ENCODE measurements at regions not wholly inside any gene's neighbourhood (a gene's known extent, or its start where the extent isn't known, plus 50 kb on each side); places are given as distances from the start of the nearest gene placed in this dataset.

DNA sequence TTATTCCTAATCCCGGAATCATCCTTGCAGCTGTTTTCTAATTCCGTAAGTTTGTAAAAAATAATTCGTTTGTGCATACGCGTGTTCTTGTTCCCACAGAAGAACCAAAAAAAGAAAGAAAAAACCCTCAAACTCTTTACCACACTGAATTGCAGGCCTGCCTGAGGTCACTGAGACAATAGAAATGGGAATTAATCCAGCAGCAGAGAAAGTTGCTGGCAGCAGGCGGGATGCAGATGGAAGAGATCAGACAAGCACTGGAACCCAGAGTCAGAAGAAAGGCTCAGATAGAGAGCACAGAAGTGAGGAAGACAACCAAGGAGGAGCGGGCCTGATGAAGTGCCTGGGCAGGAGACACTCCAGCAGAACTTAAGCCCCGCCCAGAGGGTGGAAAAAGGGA is 141.5 kb upstream of the VWC2 start:
- no peak for DNase-seq
- 62 to 75% (median 66%) methylated on average over 7 to 8 of the region's 8 CpGs for WGBS, 3 donors
- intact Hi-C loops (cut with DNase I): no loop called here
- Histone ChIP-seq H3K9me3 (no peaks in the 10 kb centered on the region), H3K36me3 (no peaks in the 10 kb centered on the region), H3K27ac (no peak overlapping the region), H3K4me1 (ENCODE audit: insufficient read depth) (peaks cover 5% of the 10 kb centered on the region), H3K27me3 (no peaks in the 10 kb centered on the region), H3K4me3 (no peak overlapping the region)
- TF ChIP-seq POLR2A (IDR thresholded peaks at IDR 0.05): no peak
- TF ChIP-seq, protein P1, sequence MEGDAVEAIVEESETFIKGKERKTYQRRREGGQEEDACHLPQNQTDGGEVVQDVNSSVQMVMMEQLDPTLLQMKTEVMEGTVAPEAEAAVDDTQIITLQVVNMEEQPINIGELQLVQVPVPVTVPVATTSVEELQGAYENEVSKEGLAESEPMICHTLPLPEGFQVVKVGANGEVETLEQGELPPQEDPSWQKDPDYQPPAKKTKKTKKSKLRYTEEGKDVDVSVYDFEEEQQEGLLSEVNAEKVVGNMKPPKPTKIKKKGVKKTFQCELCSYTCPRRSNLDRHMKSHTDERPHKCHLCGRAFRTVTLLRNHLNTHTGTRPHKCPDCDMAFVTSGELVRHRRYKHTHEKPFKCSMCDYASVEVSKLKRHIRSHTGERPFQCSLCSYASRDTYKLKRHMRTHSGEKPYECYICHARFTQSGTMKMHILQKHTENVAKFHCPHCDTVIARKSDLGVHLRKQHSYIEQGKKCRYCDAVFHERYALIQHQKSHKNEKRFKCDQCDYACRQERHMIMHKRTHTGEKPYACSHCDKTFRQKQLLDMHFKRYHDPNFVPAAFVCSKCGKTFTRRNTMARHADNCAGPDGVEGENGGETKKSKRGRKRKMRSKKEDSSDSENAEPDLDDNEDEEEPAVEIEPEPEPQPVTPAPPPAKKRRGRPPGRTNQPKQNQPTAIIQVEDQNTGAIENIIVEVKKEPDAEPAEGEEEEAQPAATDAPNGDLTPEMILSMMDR (IDR thresholded peaks at IDR 0.05): no peak

DNA sequence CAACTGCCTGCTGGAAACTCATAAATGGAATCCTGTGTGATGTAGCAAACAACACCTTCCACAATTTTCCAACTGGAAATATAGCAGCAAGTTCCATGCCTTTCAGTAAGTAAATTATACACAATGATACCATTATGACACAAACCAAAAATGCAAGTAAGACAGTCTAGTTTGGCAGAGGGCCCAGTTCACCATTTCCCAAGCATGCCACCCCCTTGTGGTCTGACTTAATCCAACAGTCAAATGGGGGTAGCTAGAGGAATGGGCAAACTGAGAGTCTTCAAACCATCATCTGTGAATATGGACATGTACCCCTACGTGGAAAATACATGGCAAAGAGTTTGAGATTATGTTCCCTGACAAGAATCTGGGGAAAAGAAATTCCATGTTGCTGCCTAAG is 137.6 kb upstream of the VWC2 start:
- 86 to 91% (median 89%) methylated on average over 1 of the region's 1 CpG for WGBS, 3 donors
- no peak for DNase-seq
- Histone ChIP-seq H3K4me1 (ENCODE audit: insufficient read depth) (peaks cover 7% of the 10 kb centered on the region), H3K36me3 (no peaks in the 10 kb centered on the region), H3K4me3 (no peak overlapping the region), H3K27ac (no peak overlapping the region), H3K27me3 (no peaks in the 10 kb centered on the region), H3K9me3 (no peaks in the 10 kb centered on the region)
- intact Hi-C loops (cut with DNase I): no loop called here
- TF ChIP-seq POLR2A (IDR thresholded peaks at IDR 0.05) (no peak), EP300 (IDR thresholded peaks at IDR 0.05) (no peak)
- TF ChIP-seq, protein P1 (IDR thresholded peaks at IDR 0.05): no peak

DNA sequence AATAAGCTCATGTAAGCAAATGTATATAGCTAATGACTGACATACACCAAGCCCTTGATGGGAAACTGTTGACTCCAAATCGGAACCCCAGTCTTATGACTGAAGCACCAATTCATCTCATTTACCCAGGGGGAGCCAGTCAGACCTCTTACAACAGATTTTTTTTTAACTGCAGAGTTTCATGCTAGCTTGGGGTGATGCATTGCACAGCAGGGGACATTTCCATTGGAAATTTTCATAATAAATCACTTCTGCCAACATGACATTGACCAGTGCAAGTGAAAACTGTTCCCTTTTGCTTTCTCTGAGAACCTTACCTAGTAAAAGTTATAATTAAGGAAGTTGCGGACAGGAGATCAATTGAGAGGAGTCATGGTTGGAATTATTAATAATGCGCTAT is 137.0 kb upstream of the VWC2 start:
- TF ChIP-seq, protein P1 (IDR thresholded peaks at IDR 0.05): no peak
- TF ChIP-seq EP300 (IDR thresholded peaks at IDR 0.05) (no peak), POLR2A (IDR thresholded peaks at IDR 0.05) (no peak)
- H3K27ac ChIP-seq: no peak overlapping the region
- no peak for DNase-seq
- peaks cover 4% of the 10 kb centered on the region for H3K4me1 ChIP-seq (ENCODE audit: insufficient read depth)
- no peak overlapping the region for H3K4me3 ChIP-seq
- intact Hi-C loops (cut with DNase I): no loop called here
- 95 to 97% (median 97%) methylated on average over 3 of the region's 3 CpGs for WGBS, 3 donors
- H3K36me3 ChIP-seq: no peaks in the 10 kb centered on the region
- H3K9me3 ChIP-seq: no peaks in the 10 kb centered on the region
- H3K27me3 ChIP-seq: no peaks in the 10 kb centered on the region

DNA sequence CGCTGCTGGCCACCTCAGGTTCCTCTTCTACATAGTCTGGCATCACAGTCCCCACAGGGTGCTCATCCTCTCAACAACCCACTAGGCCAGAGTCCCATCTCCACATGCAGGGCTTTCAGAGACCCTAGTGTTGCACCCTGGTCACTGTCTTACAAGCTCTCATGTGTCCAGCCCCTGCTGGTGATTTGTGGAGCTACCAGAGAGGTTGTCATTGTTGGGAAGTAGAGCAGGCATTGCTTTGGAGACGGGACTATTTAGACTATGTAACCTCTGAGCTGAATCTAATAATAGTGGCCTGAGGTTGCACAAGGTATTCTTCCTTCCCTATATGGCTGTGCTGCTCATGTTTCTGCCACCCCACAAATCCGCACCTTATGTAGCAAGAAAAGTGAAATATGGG is 135.3 kb upstream of the VWC2 start:
- Histone ChIP-seq H3K36me3 (no peaks in the 10 kb centered on the region), H3K4me1 (ENCODE audit: insufficient read depth) (peaks cover 2% of the 10 kb centered on the region), H3K9me3 (no peaks in the 10 kb centered on the region), H3K4me3 (no peak overlapping the region), H3K27ac (no peak overlapping the region), H3K27me3 (no peaks in the 10 kb centered on the region)
- intact Hi-C loops (cut with DNase I): no loop called here
- no peak for DNase-seq
- 71 to 89% (median 82%) methylated on average over 3 of the region's 3 CpGs for WGBS, 3 donors
- TF ChIP-seq POLR2A (IDR thresholded peaks at IDR 0.05) (no peak), EP300 (IDR thresholded peaks at IDR 0.05) (no peak)
- TF ChIP-seq, protein P1 (IDR thresholded peaks at IDR 0.05): no peak
